ENCODE measurements at regions not wholly inside any gene's neighbourhood (a gene's known extent, or its start where the extent isn't known, plus 50 kb on each side); places are given as distances from the start of the nearest gene placed in this dataset.

GRCh38 chr2:12343141-12343540 is 373.6 kb upstream of the TRIB2 start:
- H3K27me3 ChIP-seq (ENCODE audit: low read depth) = no peaks in the 10 kb centered on the region
- no peak overlapping the region for H3K4me3 ChIP-seq
- in situ Hi-C loops (cut with MboI; ENCODE audit: low sequenced_read_pairs) = no loop called here

GRCh38 chr2:12347066-12347493 is 369.7 kb upstream of the TRIB2 start:
- no peak for DNase-seq (ENCODE audit: low spot score in 2 of 2)
- no peaks in the 10 kb centered on the region for H3K36me3 ChIP-seq (replicated peaks)
- H3K4me3 ChIP-seq = no peak overlapping the region
- H3K9me3 ChIP-seq = no peaks in the 10 kb centered on the region
- no peaks in the 10 kb centered on the region for H3K27me3 ChIP-seq (ENCODE audit: low read depth)
- no peaks in the 10 kb centered on the region for H3K4me1 ChIP-seq
- in situ Hi-C loops (cut with MboI; ENCODE audit: low sequenced_read_pairs) = no loop called here

More at GRCh38 chr2:12343141-12343540, 373.6 kb upstream of the TRIB2 start:
- Histone ChIP-seq H3K36me3 (replicated peaks) (no peaks in the 10 kb centered on the region), H3K9me3 (no peaks in the 10 kb centered on the region), H3K4me1 (no peaks in the 10 kb centered on the region)
- no peak for DNase-seq (ENCODE audit: low spot score in 2 of 2)

DNA sequence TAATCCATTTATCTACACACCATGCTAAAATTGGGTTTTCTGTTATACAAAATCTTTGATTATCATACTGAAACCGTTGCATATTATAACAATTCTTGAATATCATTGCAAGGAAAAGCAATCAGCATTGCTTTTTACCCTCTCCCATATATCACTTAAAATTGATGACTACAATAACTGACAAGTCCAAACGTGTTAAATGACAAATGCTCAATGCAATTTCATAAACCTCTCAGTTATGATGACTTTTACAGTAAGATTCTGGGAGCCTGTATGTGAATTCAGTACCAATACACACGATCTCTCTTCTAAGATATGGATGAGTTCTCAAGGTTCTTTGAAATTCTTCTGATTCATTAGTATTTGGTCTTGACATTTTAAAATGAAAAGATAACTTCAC is 368.5 kb upstream of the TRIB2 start:
- Histone ChIP-seq H3K4me1 (no peaks in the 10 kb centered on the region), H3K4me3 (no peak overlapping the region), H3K36me3 (replicated peaks) (no peaks in the 10 kb centered on the region), H3K27me3 (ENCODE audit: low read depth) (no peaks in the 10 kb centered on the region), H3K9me3 (no peaks in the 10 kb centered on the region)
- DNase-seq (ENCODE audit: low spot score in 2 of 2) = no peak
- in situ Hi-C loops (cut with MboI; ENCODE audit: low sequenced_read_pairs) = no loop called here

- in situ Hi-C loops (cut with MboI; ENCODE audit: low sequenced_read_pairs) = no loop called here
- H3K27me3 ChIP-seq (ENCODE audit: low read depth) = no peaks in the 10 kb centered on the region
- no peaks in the 10 kb centered on the region for H3K9me3 ChIP-seq
- no peaks in the 10 kb centered on the region for H3K36me3 ChIP-seq (replicated peaks)
- no peak for DNase-seq (ENCODE audit: low spot score in 2 of 2)
- H3K4me1 ChIP-seq = no peaks in the 10 kb centered on the region
- H3K4me3 ChIP-seq = no peak overlapping the region
These were observed 365.9 kb upstream of the TRIB2 start for GRCh38 chr2:12350821-12351220.

- H3K4me1 ChIP-seq = no peaks in the 10 kb centered on the region
- no peaks in the 10 kb centered on the region for H3K9me3 ChIP-seq
- no peak overlapping the region for H3K4me3 ChIP-seq
- no peaks in the 10 kb centered on the region for H3K36me3 ChIP-seq (replicated peaks)
- DNase-seq (ENCODE audit: low spot score in 2 of 2) = no peak
- no peaks in the 10 kb centered on the region for H3K27me3 ChIP-seq (ENCODE audit: low read depth)
- in situ Hi-C loops (cut with MboI; ENCODE audit: low sequenced_read_pairs) = no loop called here
These were observed 363.8 kb upstream of the TRIB2 start for GRCh38 chr2:12352889-12353288.

- in situ Hi-C loops (cut with MboI; ENCODE audit: low sequenced_read_pairs) = no loop called here
- Histone ChIP-seq H3K4me1 (no peaks in the 10 kb centered on the region), H3K4me3 (no peak overlapping the region), H3K36me3 (replicated peaks) (no peaks in the 10 kb centered on the region), H3K27me3 (ENCODE audit: low read depth) (no peaks in the 10 kb centered on the region), H3K9me3 (no peaks in the 10 kb centered on the region)
- DNase-seq (ENCODE audit: low spot score in 2 of 2) = no peak
These were observed 355.2 kb upstream of the TRIB2 start for GRCh38 chr2:12361506-12361905.

- Histone ChIP-seq H3K27me3 (ENCODE audit: low read depth) (no peaks in the 10 kb centered on the region), H3K4me1 (no peaks in the 10 kb centered on the region), H3K36me3 (replicated peaks) (no peaks in the 10 kb centered on the region), H3K9me3 (no peaks in the 10 kb centered on the region), H3K4me3 (no peak overlapping the region)
- in situ Hi-C loops (cut with MboI; ENCODE audit: low sequenced_read_pairs) = no loop called here
- no peak for DNase-seq (ENCODE audit: low spot score in 2 of 2)
These were observed 353.6 kb upstream of the TRIB2 start for GRCh38 chr2:12363138-12363537.

- Histone ChIP-seq H3K9me3 (no peaks in the 10 kb centered on the region), H3K27me3 (ENCODE audit: low read depth) (no peaks in the 10 kb centered on the region), H3K4me1 (no peaks in the 10 kb centered on the region), H3K4me3 (no peak overlapping the region), H3K36me3 (replicated peaks) (no peaks in the 10 kb centered on the region)
- in situ Hi-C loops (cut with MboI; ENCODE audit: low sequenced_read_pairs) = no loop called here
- no peak for DNase-seq (ENCODE audit: low spot score in 2 of 2)
These were observed 353.2 kb upstream of the TRIB2 start for GRCh38 chr2:12363569-12363968.

GRCh38 chr2:12369566-12369965 is 347.2 kb upstream of the TRIB2 start:
- no peaks in the 10 kb centered on the region for H3K36me3 ChIP-seq (replicated peaks)
- H3K9me3 ChIP-seq = no peaks in the 10 kb centered on the region
- DNase-seq (ENCODE audit: low spot score in 2 of 2) = no peak
- no peak overlapping the region for H3K4me3 ChIP-seq
- in situ Hi-C loops (cut with MboI; ENCODE audit: low sequenced_read_pairs) = no loop called here
- no peaks in the 10 kb centered on the region for H3K27me3 ChIP-seq (ENCODE audit: low read depth)
- no peaks in the 10 kb centered on the region for H3K4me1 ChIP-seq

DNA sequence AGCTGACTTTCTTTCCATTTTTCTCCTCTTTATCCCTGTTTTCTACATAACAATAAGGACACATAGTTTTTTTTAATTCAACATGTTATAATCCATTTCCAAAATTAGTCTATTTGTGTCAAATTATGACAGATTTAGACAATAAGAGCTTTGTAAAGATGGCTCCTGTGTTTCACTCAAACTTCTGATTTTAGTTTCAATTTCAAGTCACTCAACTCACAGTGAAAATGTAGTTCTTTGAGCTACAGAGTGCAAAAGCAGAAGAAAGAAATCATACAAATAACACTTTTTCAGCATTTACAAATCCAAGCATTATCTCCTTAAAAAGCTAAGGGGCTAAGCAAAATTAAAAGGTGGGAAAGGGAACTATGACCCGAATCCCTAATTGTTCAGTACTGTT is 340.7 kb upstream of the TRIB2 start:
- H3K36me3 ChIP-seq (replicated peaks) = no peaks in the 10 kb centered on the region
- no peak overlapping the region for H3K4me3 ChIP-seq
- no peaks in the 10 kb centered on the region for H3K4me1 ChIP-seq
- DNase-seq (ENCODE audit: low spot score in 2 of 2) = no peak
- H3K9me3 ChIP-seq = no peaks in the 10 kb centered on the region
- in situ Hi-C loops (cut with MboI; ENCODE audit: low sequenced_read_pairs) = no loop called here
- no peaks in the 10 kb centered on the region for H3K27me3 ChIP-seq (ENCODE audit: low read depth)

- Histone ChIP-seq H3K4me3 (no peak overlapping the region), H3K27me3 (ENCODE audit: low read depth) (no peaks in the 10 kb centered on the region), H3K4me1 (no peaks in the 10 kb centered on the region), H3K9me3 (no peaks in the 10 kb centered on the region), H3K36me3 (replicated peaks) (no peaks in the 10 kb centered on the region)
- in situ Hi-C loops (cut with MboI; ENCODE audit: low sequenced_read_pairs) = no loop called here
- no peak for DNase-seq (ENCODE audit: low spot score in 2 of 2)
These were observed 337.6 kb upstream of the TRIB2 start for GRCh38 chr2:12379143-12379542.

- no peaks in the 10 kb centered on the region for H3K36me3 ChIP-seq (replicated peaks)
- H3K27me3 ChIP-seq (ENCODE audit: low read depth) = no peaks in the 10 kb centered on the region
- no peaks in the 10 kb centered on the region for H3K9me3 ChIP-seq
- H3K4me1 ChIP-seq = no peaks in the 10 kb centered on the region
- no peak for DNase-seq (ENCODE audit: low spot score in 2 of 2)
- in situ Hi-C loops (cut with MboI; ENCODE audit: low sequenced_read_pairs) = no loop called here
- no peak overlapping the region for H3K4me3 ChIP-seq
These were observed 335.0 kb upstream of the TRIB2 start for GRCh38 chr2:12381543-12382325.

GRCh38 chr2:12382366-12382765 is 334.4 kb upstream of the TRIB2 start:
- H3K4me3 ChIP-seq = no peak overlapping the region
- no peaks in the 10 kb centered on the region for H3K4me1 ChIP-seq
- no peaks in the 10 kb centered on the region for H3K27me3 ChIP-seq (ENCODE audit: low read depth)
- in situ Hi-C loops (cut with MboI; ENCODE audit: low sequenced_read_pairs) = no loop called here
- no peak for DNase-seq (ENCODE audit: low spot score in 2 of 2)
- H3K36me3 ChIP-seq (replicated peaks) = no peaks in the 10 kb centered on the region
- H3K9me3 ChIP-seq = no peaks in the 10 kb centered on the region

DNA sequence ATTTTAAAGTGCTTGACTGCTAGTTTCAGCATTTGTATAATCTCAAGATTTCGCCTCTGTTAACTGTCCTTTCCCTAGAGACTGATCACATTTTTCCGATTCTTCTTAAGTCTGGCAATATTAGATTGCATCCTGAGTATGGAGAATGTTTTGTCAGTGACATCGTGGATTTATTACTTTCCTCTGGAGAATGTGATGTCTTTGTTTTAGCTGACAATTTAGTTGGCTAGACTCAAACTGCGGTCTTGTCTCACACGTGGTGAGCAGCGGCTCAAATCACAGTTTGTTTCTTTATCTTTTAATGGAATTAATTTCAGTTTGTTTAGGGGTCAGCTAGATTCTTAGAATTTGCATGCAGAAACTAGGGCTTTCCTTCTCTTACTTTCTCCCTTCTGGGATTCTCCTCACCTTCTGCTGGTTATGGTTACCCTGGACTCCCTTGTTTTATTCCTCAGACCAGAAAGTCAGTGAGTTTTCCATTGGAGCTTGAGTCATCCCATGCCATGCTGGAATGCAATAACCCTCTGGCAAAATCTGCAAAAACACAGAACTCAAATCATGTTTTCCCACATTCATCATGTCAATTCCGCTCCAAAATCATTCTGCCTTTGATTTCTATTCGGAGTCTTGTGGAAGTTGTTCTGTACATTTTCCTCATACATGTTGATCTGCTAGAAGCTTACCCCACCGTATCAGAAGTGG is 327.2 kb upstream of the TRIB2 start:
- in situ Hi-C loops (cut with MboI; ENCODE audit: low sequenced_read_pairs) = no loop called here
- Histone ChIP-seq H3K9me3 (no peaks in the 10 kb centered on the region), H3K4me3 (no peak overlapping the region), H3K4me1 (no peaks in the 10 kb centered on the region), H3K36me3 (replicated peaks) (no peaks in the 10 kb centered on the region), H3K27me3 (ENCODE audit: low read depth) (no peaks in the 10 kb centered on the region)
- no peak for DNase-seq (ENCODE audit: low spot score in 2 of 2)

Data from HAP-1 (cell line).